ENCODE measurements at regions not wholly inside any gene's neighbourhood (a gene's known extent, or its start where the extent isn't known, plus 50 kb on each side); places are given as distances from the start of the nearest gene placed in this dataset.

GRCh38 chr6:14540276-14540675 is 422.7 kb downstream of the CD83 start:
- WGBS, 2 donors = 80 to 84% methylated on average over 5 of the region's 5 CpGs
- no peak overlapping the region for H3K4me3 ChIP-seq
- H3K36me3 ChIP-seq (ENCODE audit: control insufficient read depth in 4 of 4, insufficient read depth in 4 of 4, low read length in 4 of 4) = no peaks in the 10 kb centered on the region
- ATAC-seq (ENCODE audit: insufficient read depth, low FRiP score) = no peak
- no peak overlapping the region for H3K9ac ChIP-seq (ENCODE audit: insufficient read depth in 1 of 2, low read length in 2 of 2)
- no peaks in the 10 kb centered on the region for H3K27me3 ChIP-seq (ENCODE audit: control insufficient read depth in 3 of 3, insufficient read depth in 3 of 3, low read length in 2 of 3)
- H3K9me3 ChIP-seq (ENCODE audit: control insufficient read depth in 4 of 4, insufficient read depth in 3 of 4, low read length in 3 of 4) = peaks cover 0 to 5% (median 0%) of the 10 kb centered on the region in 4 donors
- TF ChIP-seq CTCF (IDR thresholded peaks at IDR 0.05; ENCODE audit: control extremely low read depth, extremely low read depth) = no peak
- DNase-seq = no peak
- peaks cover 0 to 2% (median 0%) of the 10 kb centered on the region in 5 donors for H3K4me1 ChIP-seq (ENCODE audit: control insufficient read depth in 5 of 5, insufficient read depth in 5 of 5, low read length in 5 of 5)
- H3K27ac ChIP-seq (ENCODE audit: low read depth in 1 of 2, low read length in 1 of 2) = no peak overlapping the region

DNA sequence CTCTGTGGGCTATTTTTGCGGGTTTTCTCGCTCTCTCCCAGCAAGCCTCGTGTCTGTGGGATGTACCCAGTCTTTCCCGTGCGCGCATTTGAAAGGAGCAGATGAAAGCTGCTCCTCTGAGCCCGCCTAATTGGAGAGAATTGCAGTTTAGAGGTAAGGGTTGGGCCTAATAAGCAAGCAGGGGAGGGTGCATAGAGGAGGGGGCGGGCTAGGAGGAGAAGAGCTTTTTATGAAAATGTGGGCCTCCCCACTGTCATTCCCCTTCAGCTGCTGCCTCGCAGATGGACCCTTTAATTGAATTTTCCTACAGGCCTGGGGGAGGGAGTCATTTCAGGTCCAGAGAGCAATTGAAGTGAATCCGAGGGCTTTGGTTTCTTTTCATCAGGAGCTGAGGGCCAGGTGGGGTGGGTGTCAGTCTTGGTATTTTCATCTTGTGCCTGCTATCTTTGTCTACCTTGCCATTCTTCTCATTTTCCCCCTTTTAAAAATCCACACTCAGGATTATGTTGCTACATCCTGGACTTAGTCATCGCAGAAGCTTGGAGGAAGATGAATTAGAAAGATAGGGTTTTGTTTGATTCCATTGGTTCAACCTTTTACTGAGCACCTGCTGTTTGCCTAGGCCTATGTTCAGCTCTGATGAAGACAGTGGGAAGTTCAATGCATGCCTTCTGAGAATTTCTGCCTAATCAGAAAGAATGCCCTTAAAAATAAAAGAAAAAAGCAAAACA is 423.4 kb downstream of the CD83 start:
- Histone ChIP-seq H3K9me3 (ENCODE audit: control insufficient read depth in 4 of 4, insufficient read depth in 3 of 4, low read length in 3 of 4) (peaks cover 0 to 5% (median 0%) of the 10 kb centered on the region in 4 donors), H3K27ac (ENCODE audit: low read depth in 1 of 2, low read length in 1 of 2) (no peak overlapping the region), H3K27me3 (ENCODE audit: control insufficient read depth in 3 of 3, insufficient read depth in 3 of 3, low read length in 2 of 3) (no peaks in the 10 kb centered on the region), H3K9ac (ENCODE audit: insufficient read depth in 1 of 2, low read length in 2 of 2) (no peak overlapping the region), H3K4me3 (no peak overlapping the region), H3K4me1 (ENCODE audit: control insufficient read depth in 5 of 5, insufficient read depth in 5 of 5, low read length in 5 of 5) (peaks cover 0 to 2% (median 0%) of the 10 kb centered on the region in 5 donors), H3K36me3 (ENCODE audit: control insufficient read depth in 4 of 4, insufficient read depth in 4 of 4, low read length in 4 of 4) (no peaks in the 10 kb centered on the region)
- no peak for TF ChIP-seq CTCF (IDR thresholded peaks at IDR 0.05; ENCODE audit: control extremely low read depth, extremely low read depth)
- WGBS, 2 donors = 96% methylated on average over 11 of the region's 11 CpGs
- no peak for ATAC-seq (ENCODE audit: insufficient read depth, low FRiP score)
- DNase-seq = no peak

- ATAC-seq (ENCODE audit: insufficient read depth, low FRiP score) = peak; percentile 41
- Histone ChIP-seq H3K4me3 (no peak overlapping the region), H3K36me3 (ENCODE audit: control insufficient read depth in 4 of 4, insufficient read depth in 4 of 4, low read length in 4 of 4) (no peaks in the 10 kb centered on the region), H3K9me3 (ENCODE audit: control insufficient read depth in 4 of 4, insufficient read depth in 3 of 4, low read length in 3 of 4) (peaks cover 0 to under 1% (median 0%) of the 10 kb centered on the region in 4 donors), H3K9ac (ENCODE audit: insufficient read depth in 1 of 2, low read length in 2 of 2) (no peak overlapping the region), H3K4me1 (ENCODE audit: control insufficient read depth in 5 of 5, insufficient read depth in 5 of 5, low read length in 5 of 5) (peaks cover 0 to 2% (median 0%) of the 10 kb centered on the region in 5 donors), H3K27ac (ENCODE audit: low read depth in 1 of 2, low read length in 1 of 2) (no peak overlapping the region), H3K27me3 (ENCODE audit: control insufficient read depth in 3 of 3, insufficient read depth in 3 of 3, low read length in 2 of 3) (no peaks in the 10 kb centered on the region)
- DNase-seq = no peak
- TF ChIP-seq CTCF (IDR thresholded peaks at IDR 0.05; ENCODE audit: control extremely low read depth, extremely low read depth) = no peak
- 79 to 87% methylated on average over 10 of the region's 10 CpGs for WGBS, 2 donors
Measured at GRCh38 chr6:14542670-14543366, 425.2 kb downstream of the CD83 start.
